ENCODE measurements at regions not wholly inside any gene's neighbourhood (a gene's known extent, or its start where the extent isn't known, plus 50 kb on each side); places are given as distances from the start of the nearest gene placed in this dataset.

DNA sequence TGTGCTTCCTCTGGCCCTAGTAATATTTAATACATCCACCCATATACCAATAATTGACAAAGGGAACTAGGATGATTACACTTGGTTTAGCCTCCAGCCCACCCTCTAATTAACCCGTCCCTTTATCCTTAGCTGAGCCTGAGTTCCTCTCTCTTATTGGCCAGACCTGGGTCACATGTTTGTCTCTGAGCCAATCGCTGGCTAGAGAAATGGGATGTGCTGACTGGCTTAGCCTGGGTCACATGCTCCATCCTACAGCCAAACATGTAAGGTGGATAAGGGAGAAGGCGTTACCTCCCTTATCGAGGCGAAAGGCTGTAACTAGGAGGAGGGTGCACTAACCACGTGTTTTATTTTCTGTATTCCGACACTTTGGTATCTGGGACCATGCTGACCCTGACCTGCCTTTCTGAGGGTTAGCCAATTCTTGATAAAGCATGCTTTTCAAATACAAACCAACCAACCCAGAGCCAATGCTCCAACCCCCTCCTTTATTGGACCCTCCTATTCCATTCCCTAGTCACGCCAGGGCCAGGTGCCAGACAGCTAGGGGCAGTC, 262.7 kb downstream of the PREX1 start:
- DNase-seq (ENCODE audit: unreplicated experiment), result no peak
- no peak for TF ChIP-seq CTCF (IDR thresholded peaks at IDR 0.05; ENCODE audit: unreplicated experiment)
- POLR2A ChIA-PET, result no interaction called here
- Mint-ChIP-seq H3K36me3 (ENCODE audit: insufficient read depth, unreplicated experiment) (no peaks in the 10 kb centered on the region), H3K9me3 (ENCODE audit: unreplicated experiment) (peaks cover 7% of the 10 kb centered on the region), H3K27ac (ENCODE audit: low read depth, unreplicated experiment) (no peak overlapping the region), H3K27me3 (ENCODE audit: insufficient read depth, unreplicated experiment) (peaks cover 58% of the 10 kb centered on the region), H3K4me1 (ENCODE audit: insufficient read depth, unreplicated experiment) (no peaks in the 10 kb centered on the region), H3K4me3 (ENCODE audit: unreplicated experiment) (no peak overlapping the region)
- BruUV-seq (replicated peaks), result no TSS peak
- intact Hi-C loops (cut with micrococcal nuclease), result no loop called here
- CTCF ChIA-PET, result no interaction called here

DNA sequence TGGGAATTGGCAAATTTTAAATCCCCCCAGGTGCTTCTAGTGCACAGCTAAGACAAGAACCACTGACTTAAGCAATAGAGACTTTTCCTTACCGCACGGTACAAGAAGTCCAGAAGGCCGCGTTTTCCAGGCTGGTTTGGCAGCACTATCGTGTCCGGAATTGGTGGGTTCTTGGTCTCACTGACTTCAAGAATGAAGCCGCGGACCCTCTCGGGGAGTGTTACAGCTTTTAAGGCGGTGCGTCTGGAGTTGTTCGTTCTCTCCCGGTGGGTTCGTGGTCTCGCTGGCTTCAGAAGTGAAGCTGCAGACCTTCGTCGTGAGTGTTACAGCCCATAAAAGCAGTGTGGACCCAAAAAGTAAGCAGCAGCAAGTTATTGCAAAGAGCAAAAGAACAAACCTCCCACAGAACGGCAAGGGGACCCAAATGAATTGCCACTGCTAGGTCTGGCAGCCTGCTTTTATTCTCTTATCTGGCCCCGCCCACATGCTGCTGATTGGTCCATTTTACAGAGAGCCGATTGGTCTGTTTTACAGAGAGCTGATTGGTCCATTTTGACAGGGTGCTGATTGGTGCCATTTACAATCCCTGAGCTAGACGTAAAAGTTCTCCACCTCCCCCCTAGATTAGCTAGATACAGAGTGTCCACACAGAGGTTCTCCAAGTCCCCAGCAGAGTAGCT, 264.5 kb downstream of the PREX1 start:
- Mint-ChIP-seq H3K27ac (ENCODE audit: low read depth, unreplicated experiment) (no peak overlapping the region), H3K36me3 (ENCODE audit: insufficient read depth, unreplicated experiment) (no peaks in the 10 kb centered on the region), H3K27me3 (ENCODE audit: insufficient read depth, unreplicated experiment) (peaks cover 48% of the 10 kb centered on the region), H3K4me1 (ENCODE audit: insufficient read depth, unreplicated experiment) (no peaks in the 10 kb centered on the region), H3K9me3 (ENCODE audit: unreplicated experiment) (peaks cover 7% of the 10 kb centered on the region), H3K4me3 (ENCODE audit: unreplicated experiment) (no peak overlapping the region)
- BruUV-seq (replicated peaks), result no TSS peak
- TF ChIP-seq CTCF (IDR thresholded peaks at IDR 0.05; ENCODE audit: unreplicated experiment), result no peak
- intact Hi-C loops (cut with micrococcal nuclease), result no loop called here
- no peak for DNase-seq (ENCODE audit: unreplicated experiment)
- CTCF ChIA-PET, result interaction anchor here (0.6 kb wide), 2 partner anchors 19 to 268 kb away, joined by 3 to 4 read pairs; no protein-coding TSS in a partner anchor
- POLR2A ChIA-PET, result no interaction called here

GRCh38 chr20:48562586-48563116, 265.1 kb downstream of the PREX1 start:
- no peak for DNase-seq (ENCODE audit: unreplicated experiment)
- no TSS peak for BruUV-seq (replicated peaks)
- CTCF ChIA-PET, result interaction anchor here (0.6 kb wide), 2 partner anchors 70 to 267 kb away, joined by 3 to 4 read pairs; no protein-coding TSS in a partner anchor
- H3K4me3 Mint-ChIP-seq (ENCODE audit: unreplicated experiment), result no peak overlapping the region
- POLR2A ChIA-PET, result interaction anchor here (0.9 kb wide), 1 partner anchor 17 kb away, joined by 3 read pairs; no protein-coding TSS in a partner anchor
- H3K27me3 Mint-ChIP-seq (ENCODE audit: insufficient read depth, unreplicated experiment), result peaks cover 41% of the 10 kb centered on the region
- intact Hi-C loops (cut with micrococcal nuclease), result no loop called here
- peaks cover 7% of the 10 kb centered on the region for H3K9me3 Mint-ChIP-seq (ENCODE audit: unreplicated experiment)
- no peaks in the 10 kb centered on the region for H3K36me3 Mint-ChIP-seq (ENCODE audit: insufficient read depth, unreplicated experiment)
- no peaks in the 10 kb centered on the region for H3K4me1 Mint-ChIP-seq (ENCODE audit: insufficient read depth, unreplicated experiment)
- no peak for TF ChIP-seq CTCF (IDR thresholded peaks at IDR 0.05; ENCODE audit: unreplicated experiment)
- H3K27ac Mint-ChIP-seq (ENCODE audit: low read depth, unreplicated experiment), result no peak overlapping the region

GRCh38 chr20:48558906-48559305, 268.9 kb downstream of the PREX1 start:
- ChIA-PET CTCF (no interaction called here), POLR2A (interaction anchor here (0.5 kb wide), 1 partner anchor 837 kb away, joined by 3 read pairs; no protein-coding TSS in a partner anchor)
- no TSS peak for BruUV-seq (replicated peaks)
- no peak for DNase-seq (ENCODE audit: unreplicated experiment)
- H3K4me1 Mint-ChIP-seq (ENCODE audit: insufficient read depth, unreplicated experiment), result no peaks in the 10 kb centered on the region
- peaks cover 47% of the 10 kb centered on the region for H3K27me3 Mint-ChIP-seq (ENCODE audit: insufficient read depth, unreplicated experiment)
- H3K27ac Mint-ChIP-seq (ENCODE audit: low read depth, unreplicated experiment), result no peak overlapping the region
- intact Hi-C loops (cut with micrococcal nuclease), result no loop called here
- H3K9me3 Mint-ChIP-seq (ENCODE audit: unreplicated experiment), result peaks cover 7% of the 10 kb centered on the region
- H3K36me3 Mint-ChIP-seq (ENCODE audit: insufficient read depth, unreplicated experiment), result no peaks in the 10 kb centered on the region
- H3K4me3 Mint-ChIP-seq (ENCODE audit: unreplicated experiment), result no peak overlapping the region
- no peak for TF ChIP-seq CTCF (IDR thresholded peaks at IDR 0.05; ENCODE audit: unreplicated experiment)

All from MCF 10A (cell line).